ENCODE measurements at regions not wholly inside any gene's neighbourhood (a gene's known extent, or its start where the extent isn't known, plus 50 kb on each side); places are given as distances from the start of the nearest gene placed in this dataset.

- no peak for DNase-seq
Measured at GRCh38 chr15:69801144-69801543, 296.6 kb downstream of the TLE3 start.

- no peak for DNase-seq
Measured at GRCh38 chr15:69802432-69802831, 295.3 kb downstream of the TLE3 start.

DNA sequence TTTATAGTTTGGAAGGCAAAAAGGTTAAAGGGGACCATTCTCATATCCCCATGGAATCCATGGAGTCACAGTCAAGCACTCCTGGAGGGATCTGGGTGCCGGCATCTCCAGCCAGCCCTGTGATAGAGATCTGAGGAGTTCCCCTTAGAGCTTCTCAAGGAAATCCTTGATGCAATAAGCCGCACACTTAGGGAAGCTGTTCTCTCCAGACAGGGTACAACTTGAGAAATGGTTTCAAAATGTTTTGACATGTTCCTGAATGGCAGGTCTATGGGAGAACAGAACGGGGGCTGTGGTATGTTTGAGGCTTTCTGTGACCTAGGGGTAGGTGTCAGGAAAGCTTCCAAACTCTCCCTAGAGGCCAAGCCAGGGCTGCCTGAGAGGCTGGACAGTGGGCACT, 292.9 kb downstream of the TLE3 start:
- DNase-seq = no peak

DNA sequence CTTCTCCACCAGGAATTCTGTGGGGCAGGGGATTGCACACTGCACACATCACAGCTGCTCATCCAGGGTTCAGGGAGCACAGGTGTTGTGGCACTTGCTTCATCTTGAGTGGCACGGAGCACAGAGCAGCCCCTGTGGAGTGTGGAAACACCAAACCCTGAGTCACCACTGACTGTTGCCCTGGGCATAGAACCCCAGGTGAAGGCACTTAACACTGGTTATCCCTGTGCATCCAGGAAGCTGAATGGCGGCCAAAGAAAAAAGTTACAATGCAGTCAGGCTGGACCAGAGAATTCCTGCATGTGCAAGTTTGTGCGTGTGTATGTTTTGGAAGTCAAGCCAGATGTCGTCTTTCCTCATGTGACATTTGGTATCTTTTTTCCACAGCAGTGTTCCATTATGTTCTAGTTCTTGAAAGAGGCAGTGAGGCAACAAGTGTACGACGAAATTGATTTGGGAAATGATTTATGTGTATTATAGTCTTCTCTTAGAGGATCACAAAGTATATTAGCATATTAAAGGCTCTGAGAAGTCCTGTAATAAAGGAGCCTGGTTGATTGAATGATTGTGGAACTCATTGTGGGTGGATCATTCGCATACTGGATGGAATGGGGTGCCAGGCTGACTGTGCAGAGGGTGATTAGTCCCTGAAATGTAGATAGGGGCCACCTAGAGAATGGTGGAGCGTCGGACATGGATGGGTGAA, 292.3 kb downstream of the TLE3 start:
- DNase-seq = no peak

DNA sequence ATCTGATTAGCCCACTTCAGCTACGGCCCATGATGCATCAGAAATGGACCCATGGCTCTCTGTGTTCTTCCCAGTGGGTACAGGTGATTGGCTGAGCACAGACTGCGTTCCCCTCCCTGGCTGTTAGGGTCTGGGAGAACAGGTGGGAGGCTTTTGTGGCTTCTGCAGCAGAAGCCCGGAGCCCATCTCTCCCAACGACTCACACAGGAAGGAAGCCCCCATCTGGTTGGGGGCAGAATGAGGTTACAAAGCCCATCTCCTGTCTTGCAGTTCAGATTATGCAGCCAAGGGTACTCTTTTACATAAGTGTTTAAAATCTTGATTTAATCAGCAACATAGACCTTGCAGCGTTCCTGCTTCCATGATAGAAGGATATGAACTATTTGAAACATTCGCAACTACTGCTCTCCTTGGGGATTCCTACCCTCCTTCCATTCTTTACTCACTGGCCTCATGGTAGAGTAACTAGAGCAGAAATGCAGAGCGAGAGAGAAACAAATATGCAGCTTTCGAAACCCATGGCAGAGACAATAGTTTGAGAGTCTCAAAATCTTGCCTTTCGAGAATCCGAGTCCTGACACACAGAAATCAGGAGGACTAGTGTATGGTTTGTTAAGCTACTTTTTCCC, 291.3 kb downstream of the TLE3 start:
- no peak for DNase-seq

DNA sequence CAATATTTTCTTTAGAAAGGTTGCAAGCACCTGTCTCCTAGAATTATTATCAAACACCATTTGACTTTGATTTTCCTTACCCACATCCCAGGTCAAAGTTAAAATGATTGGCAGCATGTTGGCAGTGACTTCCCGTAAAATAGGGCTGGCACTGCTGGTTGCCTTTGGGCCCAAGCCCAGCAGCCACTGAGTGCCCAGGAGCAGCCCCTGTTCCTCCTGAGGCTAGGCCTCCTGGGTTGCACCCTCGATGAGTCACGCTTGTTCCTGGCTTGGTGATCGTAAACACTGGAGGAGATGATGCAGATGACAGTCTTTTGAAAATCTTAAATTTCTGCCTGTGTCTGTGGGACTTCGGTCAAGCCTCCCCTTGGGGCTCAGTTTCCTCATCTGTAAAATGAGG, 290.0 kb downstream of the TLE3 start:
- no peak for DNase-seq

DNA sequence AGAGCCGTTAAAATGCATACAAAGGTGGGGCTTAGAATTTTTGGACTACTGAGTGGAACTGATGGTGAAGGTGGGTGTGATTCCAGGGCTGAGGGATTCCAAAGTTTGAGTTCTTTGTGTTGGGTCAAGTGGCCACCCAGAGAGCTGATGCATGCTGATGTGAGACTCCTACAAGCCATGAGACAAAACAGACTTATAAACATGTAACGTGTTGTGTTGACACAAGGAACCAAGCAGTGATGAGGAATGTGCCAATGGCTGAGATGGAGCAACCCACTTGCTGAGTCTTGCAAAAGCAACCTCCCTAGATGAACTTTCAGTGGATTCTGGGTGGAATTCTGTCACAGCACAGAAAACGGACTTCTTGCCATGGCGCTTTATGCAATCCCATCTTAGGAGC, 289.0 kb downstream of the TLE3 start:
- DNase-seq = no peak

DNA sequence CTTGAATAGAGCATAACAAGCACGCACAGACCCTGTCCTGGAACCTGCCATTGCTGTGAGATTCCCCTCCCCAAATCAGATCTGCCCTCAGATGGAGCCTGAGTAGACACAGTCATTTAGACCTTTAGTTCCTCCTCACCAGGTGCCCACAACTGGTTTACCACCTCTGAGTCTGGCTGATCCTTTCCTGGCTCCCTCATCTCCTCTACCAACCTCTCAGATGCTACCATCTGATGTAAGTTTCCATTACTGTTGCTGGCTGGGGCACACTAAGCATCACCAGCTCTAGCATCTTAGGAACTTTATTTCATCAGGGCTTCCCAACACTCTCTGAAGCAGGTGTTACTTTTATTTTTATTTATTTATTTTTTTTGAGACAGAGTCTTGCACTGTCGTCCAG, 288.3 kb downstream of the TLE3 start:
- DNase-seq = no peak

- DNase-seq = no peak
Measured at GRCh38 chr15:69810431-69811354, 287.0 kb downstream of the TLE3 start.

GRCh38 chr15:69812861-69813261, 284.9 kb downstream of the TLE3 start:
- DNase-seq = no peak

- no peak for DNase-seq
Measured at GRCh38 chr15:69813881-69814280, 283.8 kb downstream of the TLE3 start.

DNA sequence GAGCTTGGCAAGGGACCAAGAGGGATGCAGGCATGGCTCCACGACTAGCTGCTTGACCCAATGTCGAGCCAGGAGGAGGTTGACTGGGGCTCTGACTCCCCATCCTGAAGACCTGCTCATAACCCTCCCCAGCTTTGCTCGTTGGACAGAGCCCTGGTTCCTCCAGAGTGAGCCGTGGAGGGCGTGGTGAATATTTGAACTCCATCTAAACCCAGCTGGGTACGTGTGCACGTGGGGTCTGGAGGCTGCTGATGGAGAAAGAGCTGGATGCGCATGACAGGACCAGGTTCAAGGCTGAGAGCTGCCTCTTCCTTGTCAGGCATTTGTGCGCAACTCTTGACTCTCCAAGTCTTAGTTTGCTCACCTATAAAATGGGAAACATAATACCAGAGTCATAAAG, 282.8 kb downstream of the TLE3 start:
- DNase-seq = no peak

GRCh38 chr15:69815793-69816192, 281.9 kb downstream of the TLE3 start:
- no peak for DNase-seq

- DNase-seq = no peak
Measured at GRCh38 chr15:69816522-69816921, 281.2 kb downstream of the TLE3 start.

DNA sequence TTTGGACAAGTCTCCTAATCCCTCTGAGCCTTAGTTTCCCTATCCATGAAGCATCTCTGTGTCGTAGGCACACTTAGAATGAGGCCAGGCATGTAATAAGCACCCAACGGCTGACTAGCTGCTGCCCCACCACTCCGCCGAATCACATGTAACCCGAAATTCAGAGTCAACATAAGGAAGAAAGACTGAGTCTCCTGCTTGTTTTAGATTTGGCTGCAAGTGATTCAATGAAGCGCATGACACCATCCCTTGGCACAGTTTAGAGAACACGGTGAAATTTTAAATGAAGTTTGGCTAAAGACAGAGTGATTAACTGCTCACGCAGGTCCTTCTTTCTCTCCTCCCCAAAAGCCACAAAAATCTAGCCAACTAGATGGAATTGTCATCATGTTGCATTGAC, 279.2 kb downstream of the TLE3 start:
- DNase-seq = no peak

DNA sequence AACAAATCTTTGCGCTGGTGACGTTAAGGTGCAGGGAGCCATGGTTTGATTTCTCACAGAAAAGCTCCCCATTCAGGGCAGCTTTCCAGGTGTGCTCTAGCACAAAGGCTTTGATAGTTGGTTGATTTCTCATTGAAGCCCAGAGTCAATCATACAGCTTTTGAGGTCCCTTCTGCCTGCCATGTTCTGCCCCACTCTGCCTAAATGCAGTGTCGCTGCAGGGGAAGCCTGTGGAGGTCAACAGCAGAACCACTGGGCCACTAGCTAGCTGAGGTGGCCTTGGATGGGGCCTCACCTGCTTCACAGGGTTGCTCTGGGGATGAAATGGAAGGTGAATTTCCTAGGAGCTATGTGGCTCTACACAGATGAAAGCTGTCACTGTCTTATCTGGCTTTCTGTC, 278.3 kb downstream of the TLE3 start:
- DNase-seq = no peak

DNA sequence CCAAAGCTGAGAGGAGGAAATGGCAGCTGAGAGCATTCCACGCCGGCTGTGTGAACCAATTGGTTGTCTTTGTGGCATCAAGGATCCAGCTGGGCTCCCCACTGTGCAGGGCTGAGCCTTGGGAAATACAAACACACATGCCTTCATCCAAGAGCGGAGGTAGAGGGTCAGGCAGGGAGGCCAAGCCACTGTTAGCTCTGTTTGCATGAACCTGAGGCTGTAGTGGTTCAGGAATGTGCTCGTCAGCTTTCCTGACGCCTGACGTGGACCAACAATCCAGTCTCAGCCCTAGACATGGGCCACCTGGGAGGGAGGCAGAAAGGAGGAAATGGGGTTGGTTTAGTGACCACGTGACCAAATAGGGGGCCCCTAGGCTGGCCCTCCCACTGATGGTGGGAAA, 276.9 kb downstream of the TLE3 start:
- no peak for DNase-seq

DNA sequence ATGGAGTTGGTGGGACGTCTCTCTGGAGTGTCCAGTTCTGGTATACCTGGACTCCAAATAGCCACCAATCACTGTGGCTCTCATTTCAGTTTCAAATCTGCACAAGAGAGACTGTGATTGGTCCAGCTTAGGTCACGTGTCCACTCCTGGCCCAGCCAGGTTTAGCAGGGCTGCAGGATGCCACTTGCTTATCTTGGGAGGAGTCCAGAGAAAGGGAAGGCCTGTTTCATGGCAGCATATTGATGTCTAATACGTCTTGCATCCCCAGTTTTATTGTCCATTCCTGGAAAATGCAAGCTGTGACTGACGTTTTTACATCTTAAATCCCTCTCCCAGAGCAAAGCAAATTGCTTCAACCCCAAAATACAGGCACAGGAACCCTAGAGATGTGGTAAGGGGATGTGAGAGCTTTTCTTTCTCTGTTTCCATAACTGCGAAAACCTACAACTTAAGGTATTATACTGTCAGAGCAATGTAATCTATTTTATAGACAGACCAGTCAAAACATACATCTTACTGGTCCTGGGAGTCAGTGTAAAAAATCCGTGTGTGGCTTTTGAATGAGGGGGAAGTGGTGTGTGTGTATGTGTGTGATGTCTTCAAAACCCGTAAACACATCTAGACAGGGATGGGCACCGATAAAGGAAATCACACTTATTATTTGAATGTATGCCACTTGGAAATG, 274.4 kb downstream of the TLE3 start:
- no peak for DNase-seq

GRCh38 chr15:69824075-69824876, 273.4 kb downstream of the TLE3 start:
- DNase-seq = no peak

GRCh38 chr15:69824877-69825406, 272.8 kb downstream of the TLE3 start:
- DNase-seq = no peak

- DNase-seq = peak; percentile 74
Measured at GRCh38 chr15:69825941-69826818, 271.5 kb downstream of the TLE3 start.

Data from NCI-H1417 treated with DMSO at 0.1 percent for 48 hours (cell line).